Heart right ventricle (tissue), 16 donors: ENCODE measurements at regions not wholly inside any gene's neighbourhood (a gene's known extent, or its start where the extent isn't known, plus 50 kb on each side); places are given as distances from the start of the nearest gene placed in this dataset.
"Not testable (repeated sequence)": the region's sequence is repeated elsewhere in the genome, so short reads cannot be mapped to it uniquely, and the experiment has no call there.

Experiments
- ATAC-seq, 8 donors: fragments of 200-7000 bp; cut with Tn5 transposase; one replicate each; pipeline ENCODE4 v1.9.1; 2020; ENCODE audit warnings: mild to moderate bottlenecking in 8 of 8, moderate library complexity in 8 of 8, moderate number of reproducible peaks in 1 of 8
- DNase-seq, 2 donors: peaks; one replicate each; pipeline ENCODE4 v3.0.0-alpha.2; 2020
- H3K27ac ChIP-seq, 10 donors: fragments of 200-600 bp; sonication (generic) in 2 of 10; one replicate each; pipeline versions ENCODE4 v1.5.0 to v1.8.0; 2020 to 2022; ENCODE audit warnings: mild to moderate bottlenecking in 3 of 10
- H3K27me3 ChIP-seq, 7 donors: fragments of 200-600 bp; one replicate each; pipeline ENCODE4 v1.8.0; 2021 to 2022; ENCODE audit warnings: mild to moderate bottlenecking in 2 of 7
- H3K36me3 ChIP-seq, 9 donors: fragments of 200-600 bp; sonication (generic) in 1 of 9; one replicate each; pipeline versions ENCODE4 v1.5.0 to v1.8.0; 2020 to 2022; ENCODE audit warnings: mild to moderate bottlenecking in 2 of 9
- H3K4me1 ChIP-seq, 9 donors: fragments of 200-600 bp; sonication (generic) in 1 of 9; one replicate each; pipeline versions ENCODE4 v1.5.0 to v1.8.0; 2020 to 2022; ENCODE audit warnings: mild to moderate bottlenecking in 4 of 9
- H3K4me3 ChIP-seq, 10 donors: fragments of 200-600 bp; sonication (generic) in 2 of 10; one replicate each; pipeline versions ENCODE4 v1.5.0 to v1.8.0; 2020 to 2022; ENCODE audit warnings: mild to moderate bottlenecking in 7 of 10, moderate library complexity in 2 of 10
- H3K9me3 ChIP-seq, 11 donors: fragments of 200-600 bp in 10 of 11; sonication (generic) in 2 of 11; one replicate each; pipeline versions ENCODE4 v1.5.0 to v1.8.0; 2013 to 2022; ENCODE audit warnings: mild to moderate bottlenecking in 2 of 11, control low read depth in 1 of 11, moderate library complexity in 1 of 11
- CTCF ChIP-seq, 9 donors: fragments of 200-600 bp; sonication (generic) in 2 of 9; IDR thresholded peaks; one replicate each; pipeline versions ENCODE4 v1.5.0 to v1.8.0; 2021 to 2022; ENCODE audit warnings: antibody characterized with exemption in 9 of 9, mild to moderate bottlenecking in 5 of 9, moderate library complexity in 1 of 9
- WGBS, 2 donors: extraction: QIAGEN DNeasy Blood & Tissue Kit; methylation state at CpG; one replicate each; pipeline ENCODE4 v1.1.7; 2013; ENCODE audit warnings: inconsistent platforms in 1 of 2; 5-methylcytosine and 5-hydroxymethylcytosine counted together
- intact Hi-C, 10 donors: fragments of 100-400 bp; cut with DNase I; formaldehyde crosslinking; loops; one replicate each; pipeline versions ENCODE4 v1.11.1 to v1.14.2; 2022
- donor health status: Arrhythmogenic right ventricular cardiomyopathy.
- donor health status: ischemic (EF 13 %, LVEDD 7.1; RV severe dilation, severe dysfunction).
- donor health status: healthy with polysubstance abuse.
- donor health status: DM: no; HTN: yes; CAD: no.
- donor health status: DM: no; HTN: no; CAD: no.
- donor health status: ischemic (EF 25% LVEDD 6.9; RV normal size, moderate dysfunction).
- donor health status: ischemic (EF 25% LVEDD 5.7; RV mildly dilated, moderate dysfunction).
- donor health status: healthy.
- donor health status: DM: yes; HTN: yes; CAD: no.
- donor health status: Ischemic cardiomyopathy.
- donor health status: ischemic (EF 35%, LVEDD 5.7; RV mildly dilated, moderate dysfunction).
- donor health status: nonischemic (EF 11% LVEDD 7.7; RV severe dilation, severe dysfunction).
- donor health status: DM: yes; HTN: yes; CAD: no.
- donor health status: PGD.
- donor health status: ischemic (EF 29% LVEDD 5.4; RV normal size, mild dysfunction).
- donor health status: nonischemic (EF 23%, LVEDD 6.1; RV moderate dilation, normal function).

GRCh38 chr18:39232490-39232889 lies 1666.9 kb upstream of the CELF4 start:
- H3K27ac ChIP-seq = no peak overlapping the region
- DNase-seq (no peak), ATAC-seq (no peak)
- no peak for TF ChIP-seq CTCF (IDR thresholded peaks at IDR 0.05)
- 56 to 62% methylated on average over 2 of the region's 2 CpGs for WGBS, 2 donors
- no peaks in the 10 kb centered on the region for H3K4me1 ChIP-seq
- no peak overlapping the region for H3K4me3 ChIP-seq
- no peaks in the 10 kb centered on the region for H3K36me3 ChIP-seq
- intact Hi-C loops = no loop called here
- H3K27me3 ChIP-seq = no peaks in the 10 kb centered on the region
- H3K9me3 ChIP-seq = peaks cover 0 to 19% (median 0%) of the 10 kb centered on the region in 11 donors

GRCh38 chr18:39230086-39230803 lies 1664.6 kb upstream of the CELF4 start:
- Histone ChIP-seq H3K9me3 (peaks cover 0 to 8% (median 0%) of the 10 kb centered on the region in 11 donors), H3K4me3 (no peak overlapping the region), H3K4me1 (no peaks in the 10 kb centered on the region), H3K27ac (no peak overlapping the region), H3K36me3 (no peaks in the 10 kb centered on the region), H3K27me3 (no peaks in the 10 kb centered on the region)
- 70 to 71% methylated on average over 5 of the region's 5 CpGs for WGBS, 2 donors
- intact Hi-C loops = no loop called here
- no peak for TF ChIP-seq CTCF (IDR thresholded peaks at IDR 0.05)
- ATAC-seq = no peak
- no peak for DNase-seq

GRCh38 chr18:39227769-39228168 lies 1662.2 kb upstream of the CELF4 start:
- DNase-seq, H3K27ac ChIP-seq, H3K36me3 ChIP-seq, H3K27me3 ChIP-seq, H3K9me3 ChIP-seq, intact Hi-C loops, ATAC-seq, H3K4me1 ChIP-seq, H3K4me3 ChIP-seq: not testable (repeated sequence)
- WGBS, 2 donors = 87 to 90% methylated on average over 2 of the region's 2 CpGs

- TF ChIP-seq CTCF (IDR thresholded peaks at IDR 0.05) = no peak
- Histone ChIP-seq H3K27ac (no peak overlapping the region), H3K9me3 (no peaks in the 10 kb centered on the region), H3K4me3 (no peak overlapping the region), H3K36me3 (no peaks in the 10 kb centered on the region), H3K4me1 (no peaks in the 10 kb centered on the region), H3K27me3 (no peaks in the 10 kb centered on the region)
- intact Hi-C loops = no loop called here
- no peak for DNase-seq
- 61 to 76% methylated on average over 1 of the region's 1 CpG for WGBS, 2 donors
- ATAC-seq = no peak
Observed at GRCh38 chr18:39225373-39225772, 1659.8 kb upstream of the CELF4 start.

- intact Hi-C loops = no loop called here
- no peak for DNase-seq
- Histone ChIP-seq H3K27me3 (no peaks in the 10 kb centered on the region), H3K4me3 (no peak overlapping the region), H3K27ac (no peak overlapping the region), H3K4me1 (no peaks in the 10 kb centered on the region), H3K36me3 (no peaks in the 10 kb centered on the region), H3K9me3 (no peaks in the 10 kb centered on the region)
- no peak for ATAC-seq
- 95 to 98% methylated on average over 1 of the region's 1 CpG for WGBS, 2 donors
- TF ChIP-seq CTCF (IDR thresholded peaks at IDR 0.05) = no peak
Observed at GRCh38 chr18:39223283-39223682, 1657.7 kb upstream of the CELF4 start.
